HG03095 (cell line): ENCODE measurements at regions not wholly inside any gene's neighbourhood (a gene's known extent, or its start where the extent isn't known, plus 50 kb on each side); places are given as distances from the start of the nearest gene placed in this dataset.
"Not testable (repeated sequence)": the region's sequence is repeated elsewhere in the genome, so short reads cannot be mapped to it uniquely, and the experiment has no call there.

ENCODE experiments used
- ATAC-seq: cut with Tn5 transposase; IDR thresholded peaks from one replicate; pipeline ENCODE4 v1.9.1; 2021; ENCODE audit warnings: moderate library complexity; ENCODE audit not compliant: unreplicated experiment

DNA sequence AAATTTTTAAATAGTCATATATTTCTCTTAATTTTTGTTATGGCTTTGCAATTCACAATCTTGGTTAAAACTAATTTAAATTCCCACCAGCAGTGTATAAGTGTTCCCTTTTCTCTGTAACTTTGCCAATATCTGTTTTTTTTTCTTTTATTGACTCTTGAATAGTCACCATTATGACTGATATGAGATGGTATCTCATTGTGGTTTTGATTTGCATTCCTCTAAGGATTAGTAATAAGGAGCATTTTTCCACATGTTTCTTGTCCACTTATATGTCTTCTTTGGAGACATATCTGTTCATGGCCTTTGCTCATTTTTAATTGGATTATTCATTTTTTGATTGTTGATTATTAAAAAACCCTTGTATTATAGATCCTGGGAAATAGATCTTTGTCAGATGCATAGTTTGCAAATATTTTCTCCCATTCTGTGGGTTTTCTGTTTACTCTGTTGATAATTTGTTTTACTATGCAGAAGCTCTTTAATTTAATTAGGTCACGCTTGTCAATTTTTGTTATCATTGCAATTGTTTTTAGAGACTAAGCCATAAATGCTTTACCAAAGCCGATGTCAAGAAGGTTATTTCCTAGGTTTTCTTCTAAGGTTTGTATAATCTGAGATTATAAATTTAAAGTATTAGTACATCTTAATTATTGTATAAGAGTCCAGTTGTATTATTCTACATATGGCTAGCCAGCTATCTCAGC is 610.9 kb downstream of the CHSY3 start:
- ATAC-seq = no peak

DNA sequence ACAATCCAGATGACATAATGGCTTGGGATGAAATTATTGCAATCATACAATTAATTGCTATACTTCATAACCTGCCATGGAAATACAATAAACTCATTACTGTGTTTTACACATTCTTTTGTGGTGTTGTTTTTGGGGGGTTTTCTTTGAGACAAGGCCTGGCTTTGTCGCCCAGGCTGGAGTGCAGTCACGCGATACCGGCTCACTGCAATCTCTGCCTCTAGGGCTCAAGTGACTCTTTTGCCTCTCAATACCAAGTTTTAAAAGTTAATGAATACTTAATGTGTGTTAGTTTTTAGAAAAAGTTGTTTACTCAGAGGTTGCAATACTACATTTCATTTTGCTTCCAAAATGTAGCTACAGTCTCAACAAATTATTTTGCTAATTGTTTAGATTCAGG is 598.4 kb downstream of the CHSY3 start:
- ATAC-seq = no peak

DNA sequence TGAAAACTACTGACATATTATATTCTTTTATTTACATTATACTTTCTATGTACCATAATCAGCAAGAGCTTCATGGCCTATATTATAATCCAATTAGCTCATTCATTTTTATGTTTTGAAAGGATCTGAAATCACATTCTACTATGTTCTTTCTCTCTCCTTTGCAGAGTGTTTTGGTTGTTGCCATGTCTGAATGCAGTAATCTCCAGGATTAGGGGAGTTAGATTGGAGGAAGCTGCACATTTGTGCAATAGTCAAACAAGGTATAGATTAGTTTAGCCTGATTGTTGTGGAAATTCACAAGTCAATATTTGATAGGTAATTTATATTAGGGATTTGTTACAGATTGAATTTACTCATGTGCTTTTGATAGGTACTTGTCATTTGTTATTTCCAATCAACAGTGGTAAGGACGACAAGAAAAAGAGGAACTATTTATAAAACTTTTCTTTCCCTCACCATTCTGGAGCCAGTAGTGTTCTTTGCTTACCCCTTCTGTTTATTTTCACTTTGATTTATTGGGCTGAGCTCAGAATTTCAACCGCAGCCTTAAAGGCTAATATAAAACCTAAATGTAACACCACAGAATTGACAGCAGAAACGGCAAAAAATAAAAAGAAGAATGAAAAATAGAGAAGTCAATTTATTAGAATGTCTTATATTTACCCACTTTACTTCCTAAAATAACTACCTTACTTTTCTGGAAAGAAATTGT is 597.0 kb downstream of the CHSY3 start:
- ATAC-seq = no peak

DNA sequence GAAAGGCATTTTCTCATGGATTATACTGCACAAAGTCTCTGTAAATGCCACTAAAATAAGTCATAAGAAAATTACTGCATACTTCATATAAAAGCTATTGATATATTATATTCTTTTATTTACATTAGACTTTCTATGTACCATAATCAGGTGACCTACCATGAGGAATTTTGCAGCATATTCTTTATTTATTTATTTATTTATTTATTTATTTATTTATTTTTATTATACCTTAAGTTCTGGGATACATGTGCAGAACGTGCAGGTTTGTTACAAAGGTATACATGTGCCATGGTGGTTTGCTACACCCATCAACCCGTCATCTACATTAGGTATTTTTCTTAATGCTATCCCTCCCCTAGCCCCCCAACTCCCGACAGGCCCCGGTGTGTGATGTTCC is 596.2 kb downstream of the CHSY3 start:
- not testable (repeated sequence) for ATAC-seq

DNA sequence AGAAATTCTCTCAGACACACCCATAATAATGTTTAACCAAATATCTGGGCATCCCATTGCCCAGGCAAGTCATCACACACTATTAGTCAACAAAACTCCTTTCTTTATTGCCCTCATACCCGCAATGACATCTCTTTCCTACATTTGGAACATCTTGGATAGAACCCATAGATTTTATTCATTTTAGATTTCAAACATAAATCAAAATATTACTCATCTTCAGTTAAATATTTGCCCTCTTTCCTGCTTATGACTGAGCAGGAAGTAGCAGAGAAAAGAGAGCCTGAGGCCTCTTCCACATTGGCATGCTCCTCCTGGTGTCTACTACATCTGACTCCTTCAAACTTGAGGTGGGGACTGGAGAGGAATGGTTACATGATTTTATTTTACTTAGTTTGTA is 592.0 kb downstream of the CHSY3 start:
- ATAC-seq = no peak

DNA sequence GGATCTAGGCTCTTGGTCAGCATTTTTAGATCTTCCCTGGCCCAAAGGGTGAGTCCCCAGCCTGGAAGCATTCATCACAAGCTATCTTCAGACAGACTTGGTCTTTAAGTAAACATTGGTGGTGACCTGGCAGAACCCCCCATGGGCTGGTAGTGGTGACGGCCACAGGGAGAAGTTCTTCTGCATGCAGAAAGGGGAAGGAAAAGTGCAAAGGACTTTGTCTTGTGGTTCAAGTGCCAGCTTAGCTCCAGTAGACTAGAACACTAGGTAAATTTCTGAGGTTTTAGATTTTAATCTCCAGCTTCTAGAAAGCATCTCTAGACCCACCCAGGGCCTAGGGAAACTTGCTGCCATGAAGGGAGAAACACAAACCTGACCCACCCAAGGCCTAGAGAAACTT is 584.0 kb downstream of the CHSY3 start:
- no peak for ATAC-seq

DNA sequence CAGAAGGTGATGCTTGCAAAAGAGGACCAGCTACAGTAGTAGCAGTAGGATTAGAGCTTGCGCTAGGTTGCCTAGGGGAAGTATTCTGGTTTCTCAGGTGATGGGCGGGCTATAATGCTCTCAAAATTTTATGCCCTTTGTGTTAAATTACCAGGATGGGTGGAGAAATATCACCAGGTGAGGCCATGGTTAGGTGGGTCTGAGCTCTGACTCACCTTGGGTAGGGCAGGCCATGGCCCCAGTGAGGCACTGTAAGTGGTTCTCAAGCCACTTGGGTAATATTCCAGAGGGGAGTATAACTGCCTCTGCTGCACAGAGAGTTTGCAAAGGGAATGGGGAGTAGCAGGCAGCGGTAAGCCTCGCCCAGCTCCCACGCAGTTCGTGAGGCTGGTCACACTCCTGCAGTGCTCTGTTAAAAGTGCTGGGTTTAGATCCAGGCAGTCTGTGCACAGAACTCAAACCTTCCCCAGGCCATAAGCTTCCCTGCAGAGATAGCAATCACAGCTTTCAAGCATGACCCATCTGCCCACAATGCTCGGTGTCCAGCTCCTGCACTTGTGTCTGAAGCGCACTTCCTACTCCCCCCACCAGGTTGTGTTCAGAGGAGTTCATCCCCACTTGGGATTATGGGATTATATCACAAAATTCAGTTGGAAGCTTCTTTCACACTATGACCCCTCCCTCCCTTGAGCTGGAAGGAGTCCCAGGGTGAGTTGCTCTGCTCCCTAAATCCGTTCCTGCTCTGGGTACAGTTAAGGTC is 575.0 kb downstream of the CHSY3 start:
- no peak for ATAC-seq

DNA sequence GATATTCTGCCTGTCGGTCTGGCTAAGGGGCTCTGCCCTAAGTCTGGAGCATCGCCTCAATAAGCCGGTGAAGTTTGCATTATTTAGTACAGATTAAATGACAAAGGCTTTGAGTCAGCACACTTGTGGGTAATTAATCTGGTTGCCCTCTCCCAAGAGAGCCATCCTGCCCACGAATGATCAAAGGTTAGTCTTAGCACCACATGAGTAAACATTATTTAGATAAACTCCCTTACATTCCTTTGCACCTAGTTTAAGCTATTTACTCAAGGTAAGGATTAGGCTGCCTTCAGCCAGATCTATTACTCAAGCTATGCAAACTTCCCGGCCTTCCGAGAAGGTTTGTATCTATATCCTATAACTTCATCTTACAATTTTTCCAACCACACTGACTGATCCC is 572.1 kb downstream of the CHSY3 start:
- ATAC-seq = no peak

DNA sequence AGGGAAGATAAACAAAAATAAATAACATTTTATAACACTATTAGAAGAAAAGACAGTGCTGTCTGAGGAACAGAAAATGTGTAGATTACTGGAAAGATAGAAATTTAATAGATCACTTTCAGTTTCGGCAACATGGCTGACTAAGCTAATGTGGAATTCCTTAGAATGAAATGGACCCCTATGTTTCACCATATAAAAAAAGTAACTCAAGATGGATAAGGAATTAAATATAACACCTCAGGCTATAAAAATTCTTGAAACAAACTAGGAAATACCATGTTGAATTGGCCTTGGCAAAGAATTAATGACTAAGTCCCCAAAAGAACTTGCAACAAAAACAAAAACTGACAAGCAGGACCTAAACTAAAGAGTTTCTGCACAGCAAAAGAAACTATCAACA is 558.3 kb downstream of the CHSY3 start:
- no peak for ATAC-seq

DNA sequence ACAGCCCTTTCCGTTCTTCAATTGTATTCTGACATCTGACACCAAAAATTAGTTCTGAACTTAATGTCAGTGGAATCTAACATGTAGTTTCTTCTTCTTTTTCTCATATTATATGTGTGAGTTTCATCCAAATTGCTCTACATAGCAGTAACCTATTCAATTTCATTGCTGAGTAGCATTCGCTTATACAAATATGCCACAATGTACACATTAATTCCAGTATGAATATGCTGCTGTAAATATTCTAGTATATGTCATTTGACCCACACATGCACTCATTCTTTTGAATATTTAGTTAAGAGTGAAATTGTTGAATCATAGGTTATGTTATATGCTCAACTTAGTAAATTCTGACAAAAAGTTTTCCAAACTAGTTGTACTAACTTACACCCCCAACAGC is 550.9 kb downstream of the CHSY3 start:
- ATAC-seq = no peak

DNA sequence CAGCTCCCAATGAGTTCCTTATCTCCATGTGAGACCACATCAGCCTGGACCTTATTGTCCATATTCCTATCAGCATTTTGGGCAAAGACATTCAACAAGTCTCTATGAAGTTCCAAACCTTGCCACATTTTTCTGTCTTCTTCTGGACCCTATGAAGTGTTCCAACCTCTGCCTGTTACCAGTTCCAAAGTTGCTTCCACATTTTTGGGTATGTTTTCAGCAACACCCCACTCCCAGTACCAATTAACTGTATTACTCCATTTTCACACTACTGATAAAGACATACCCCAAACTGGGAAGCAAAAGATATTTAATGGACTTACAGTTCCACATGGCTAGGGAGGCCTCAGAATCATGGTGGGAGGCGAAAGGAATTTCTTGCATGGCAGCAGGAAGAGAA is 548.5 kb downstream of the CHSY3 start:
- ATAC-seq = no peak

DNA sequence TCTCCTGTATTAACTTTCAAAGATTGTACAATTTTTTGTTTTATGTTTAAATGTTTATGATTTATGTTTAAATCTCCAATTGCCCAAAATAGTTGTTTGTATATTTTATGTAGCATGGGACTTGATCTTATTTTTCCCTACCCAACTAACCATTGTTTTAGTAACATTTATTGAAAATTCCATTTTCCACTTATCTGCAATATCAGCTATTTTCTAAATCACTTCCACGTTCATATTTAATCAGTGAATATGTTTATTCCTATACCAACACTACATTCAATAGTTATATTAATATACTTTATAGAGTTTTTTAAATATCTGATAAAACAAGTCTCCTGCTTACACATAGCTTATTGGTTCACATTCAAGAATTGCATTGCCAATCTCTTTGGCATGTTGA is 532.2 kb downstream of the CHSY3 start:
- no peak for ATAC-seq

DNA sequence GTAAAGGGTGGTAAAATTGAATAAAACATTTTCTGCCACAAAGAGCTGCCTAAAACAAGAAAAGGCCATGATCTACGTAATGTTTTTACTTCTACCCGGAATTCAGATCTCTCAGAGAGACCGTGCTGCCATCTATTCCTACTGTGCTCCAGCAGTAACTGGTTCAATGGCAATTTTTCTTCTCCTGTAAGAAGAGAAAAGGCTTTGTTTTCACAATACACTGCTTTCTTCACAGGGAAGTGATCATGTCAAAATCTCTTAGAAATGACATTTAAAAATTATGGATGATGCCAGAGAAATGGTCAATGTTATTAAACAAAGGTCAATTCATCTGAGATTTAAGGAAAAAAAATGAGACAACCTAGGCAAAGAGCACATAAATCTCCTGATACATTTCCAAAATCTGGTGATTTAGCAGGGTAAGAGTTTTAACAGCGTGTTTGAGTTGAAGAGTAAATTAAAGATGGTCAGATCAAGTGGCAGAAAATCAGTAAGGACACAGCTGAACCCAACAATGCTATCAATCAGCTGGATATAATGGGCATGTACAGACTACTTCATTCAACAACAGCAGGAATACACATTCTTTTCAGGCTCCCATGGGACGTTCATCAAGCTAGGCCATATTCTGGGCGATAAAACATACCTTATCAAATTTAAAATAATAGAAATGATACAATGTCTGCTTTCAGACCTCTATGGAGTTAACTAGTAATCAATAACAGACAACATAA is 523.1 kb downstream of the CHSY3 start:
- no peak for ATAC-seq

DNA sequence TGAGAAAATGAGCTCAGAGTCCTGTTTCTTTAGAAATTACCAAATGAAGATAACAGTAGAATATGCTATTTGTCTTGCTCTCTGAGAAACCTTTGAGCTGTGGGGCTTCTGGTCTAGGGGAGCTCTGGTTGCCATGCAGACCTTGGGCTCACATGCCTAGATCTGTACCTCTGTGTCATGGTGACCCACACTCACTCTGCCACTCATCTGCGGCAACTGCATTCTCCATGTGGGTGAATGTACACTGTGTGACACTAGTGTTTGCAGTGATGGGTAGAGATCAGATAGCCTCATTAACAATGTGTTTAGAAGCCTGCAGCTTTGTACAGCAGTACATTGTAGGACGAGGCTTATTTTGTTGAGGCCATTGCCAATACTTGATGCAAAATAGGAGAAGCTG is 521.2 kb downstream of the CHSY3 start:
- no peak for ATAC-seq

DNA sequence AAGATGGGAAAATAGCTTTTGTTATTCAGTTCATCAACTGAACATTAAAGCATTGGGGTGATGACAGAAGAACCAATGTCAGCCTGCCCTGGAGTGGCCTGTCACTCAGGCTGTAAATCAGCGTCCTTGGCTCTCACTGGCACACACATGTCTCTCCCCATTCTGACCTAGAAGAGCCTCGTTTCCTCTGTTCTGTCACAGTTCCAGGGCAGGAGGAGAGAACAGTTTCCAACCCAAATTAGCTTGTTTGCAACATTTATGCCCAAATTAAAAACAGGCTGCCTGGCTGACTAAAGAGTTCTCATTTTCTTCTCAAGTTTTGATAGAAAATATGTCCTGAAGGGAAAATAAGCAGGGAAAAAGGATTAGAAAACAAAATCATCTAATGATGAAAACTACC is 520.1 kb downstream of the CHSY3 start:
- no peak for ATAC-seq

DNA sequence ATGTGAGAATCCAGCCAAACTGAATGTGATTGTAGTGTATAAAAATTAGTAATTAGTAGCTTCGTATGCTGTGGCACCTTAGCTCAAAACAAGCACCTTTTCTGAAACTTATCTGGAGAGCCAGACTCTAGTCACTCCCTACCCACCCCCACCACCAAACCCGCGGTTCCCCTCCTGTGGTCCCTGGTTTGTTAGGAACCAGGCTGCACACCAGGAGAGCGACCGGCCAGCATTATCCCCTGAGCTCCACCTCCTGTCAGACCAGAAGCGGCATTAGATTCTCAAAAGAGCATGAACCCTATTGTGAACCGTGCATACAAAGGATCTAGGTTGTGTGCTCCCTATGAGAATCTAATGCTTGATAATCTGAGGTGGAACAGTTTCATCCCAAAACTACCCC is 498.6 kb downstream of the CHSY3 start:
- no peak for ATAC-seq

DNA sequence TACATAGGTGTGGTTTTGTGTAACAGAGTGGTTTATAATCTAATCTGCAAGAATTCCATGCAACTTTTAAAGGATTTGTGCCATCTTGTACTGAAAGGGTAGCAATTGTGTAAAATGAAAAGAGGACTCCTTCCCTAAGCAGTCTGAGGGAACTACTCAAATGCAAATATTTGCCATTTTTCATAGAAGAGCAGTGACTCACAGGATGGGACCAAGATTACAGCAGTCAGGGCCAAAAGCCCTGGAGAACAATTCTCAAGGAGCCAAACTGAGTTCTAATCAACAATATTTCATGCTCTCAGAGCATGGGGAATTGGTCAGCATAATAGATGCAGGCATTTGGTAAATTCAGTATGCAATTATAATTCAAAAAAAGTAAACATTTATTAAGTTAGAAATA is 495.8 kb downstream of the CHSY3 start:
- no peak for ATAC-seq

DNA sequence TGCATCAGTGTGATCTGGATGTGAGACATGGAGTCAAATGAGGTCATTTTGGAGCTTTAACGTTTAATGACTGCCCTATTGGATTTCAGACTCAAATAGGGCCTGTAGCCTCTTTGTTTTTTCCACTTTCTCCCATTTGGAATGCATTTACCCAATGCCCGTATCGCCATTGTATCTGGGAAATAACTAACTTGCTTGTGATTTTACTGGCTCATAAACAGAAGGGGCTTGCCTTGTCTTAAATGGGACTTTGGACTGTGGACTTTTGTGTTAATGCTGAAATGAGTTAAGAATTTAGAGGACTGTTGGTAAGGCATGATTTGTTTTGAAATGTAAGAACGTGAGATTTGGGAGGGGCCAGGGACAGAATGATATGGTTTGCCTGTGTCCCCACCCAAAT is 494.6 kb downstream of the CHSY3 start:
- ATAC-seq = no peak

DNA sequence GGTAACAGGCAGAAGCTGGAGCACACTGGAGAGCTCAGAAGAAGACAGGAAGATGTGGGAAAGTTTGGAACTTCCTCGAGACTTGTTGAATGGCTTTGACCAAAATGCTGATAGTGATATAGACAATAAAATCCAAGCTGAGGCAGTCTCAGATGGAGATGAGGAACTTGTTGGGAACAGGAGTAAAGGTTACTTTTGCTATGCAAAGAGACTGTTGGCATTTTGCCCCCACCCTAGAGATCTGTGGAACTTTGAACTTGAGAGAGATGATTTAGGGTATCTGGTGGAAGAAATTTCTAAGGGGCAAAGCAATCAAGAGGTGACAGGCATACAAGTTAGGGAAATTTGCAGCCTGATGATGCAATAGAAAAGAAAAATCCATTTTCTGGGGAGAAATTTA is 493.5 kb downstream of the CHSY3 start:
- ATAC-seq = not testable (repeated sequence)

DNA sequence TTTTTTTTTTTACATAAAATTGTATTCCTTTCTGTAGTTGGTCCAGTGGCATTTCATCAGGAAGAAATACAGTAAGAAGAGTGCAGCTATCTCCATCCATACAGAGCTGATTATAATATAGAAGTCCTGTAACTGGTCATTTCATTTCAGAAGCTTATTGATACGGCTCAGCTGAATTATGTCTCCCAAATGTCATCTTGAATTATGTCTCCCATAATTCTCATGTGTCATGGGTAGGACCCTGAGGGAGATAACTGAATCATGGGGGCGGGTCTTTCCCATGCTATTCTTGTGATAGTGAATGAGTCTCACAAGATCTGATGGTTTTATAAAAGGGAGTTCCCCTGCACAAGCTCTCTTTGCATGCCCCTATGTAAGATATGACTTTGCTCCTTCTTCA is 492.9 kb downstream of the CHSY3 start:
- ATAC-seq = no peak

DNA sequence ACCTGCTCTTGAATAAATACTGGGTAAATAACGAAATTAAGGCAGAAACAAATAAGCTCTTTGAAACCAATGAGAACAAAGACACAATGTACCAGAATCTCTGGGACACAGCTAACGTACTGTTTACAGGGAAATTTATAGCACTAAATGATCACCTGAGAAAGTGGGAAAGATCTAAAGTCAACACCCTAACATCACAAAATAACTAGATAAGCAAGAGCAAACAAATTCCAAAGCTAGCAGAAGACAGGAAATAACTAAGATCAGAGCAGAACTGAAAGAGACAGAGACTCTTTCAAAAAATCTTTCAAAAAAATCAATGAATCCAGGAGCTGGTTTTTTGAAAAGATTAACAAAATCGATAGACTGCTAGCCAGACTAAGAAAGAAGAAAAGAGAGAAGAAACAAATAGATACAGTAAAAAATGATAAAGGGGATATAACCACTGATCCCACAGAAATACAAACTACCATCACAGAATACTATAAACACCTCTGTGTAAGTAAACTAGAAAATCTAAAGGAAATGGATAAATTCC is 487.5 kb downstream of the CHSY3 start:
- not testable (repeated sequence) for ATAC-seq
